Muscle layer of duodenum (tissue), 2 donors: ENCODE measurements at regions not wholly inside any gene's neighbourhood (a gene's known extent, or its start where the extent isn't known, plus 50 kb on each side); places are given as distances from the start of the nearest gene placed in this dataset.

Experiments
- H3K27ac ChIP-seq: one replicate; pipeline ENCODE4 v1.7.0; 2013; ENCODE audit warnings: mild to moderate bottlenecking, low read length
- H3K27me3 ChIP-seq: one replicate; pipeline ENCODE4 v1.7.0; 2013; ENCODE audit warnings: low read depth, mild to moderate bottlenecking, control low read depth, low read length
- H3K36me3 ChIP-seq, 2 donors: one replicate each; pipeline ENCODE4 v1.7.0; 2013; ENCODE audit warnings: low read length in 2 of 2, control low read depth in 1 of 2, mild to moderate bottlenecking in 1 of 2; ENCODE audit not compliant: insufficient read depth in 2 of 2, control insufficient read depth in 1 of 2
- H3K4me1 ChIP-seq, 2 donors: one replicate each; pipeline ENCODE4 v1.7.0; 2013; ENCODE audit warnings: low read length in 2 of 2, mild to moderate bottlenecking in 2 of 2, control low read depth in 1 of 2, moderate library complexity in 1 of 2; ENCODE audit not compliant: insufficient read depth in 2 of 2, control insufficient read depth in 1 of 2
- H3K4me3 ChIP-seq, 2 donors: one replicate each; pipeline ENCODE4 v1.7.0; 2013; ENCODE audit warnings: low read length in 2 of 2, low read depth in 1 of 2, mild to moderate bottlenecking in 1 of 2
- H3K9me3 ChIP-seq, 2 donors: one replicate each; pipeline ENCODE4 v1.7.0; 2013; ENCODE audit warnings: low read length in 2 of 2, control low read depth in 1 of 2, mild to moderate bottlenecking in 1 of 2; ENCODE audit not compliant: control insufficient read depth in 1 of 2
- donor health status: healthy.

DNA sequence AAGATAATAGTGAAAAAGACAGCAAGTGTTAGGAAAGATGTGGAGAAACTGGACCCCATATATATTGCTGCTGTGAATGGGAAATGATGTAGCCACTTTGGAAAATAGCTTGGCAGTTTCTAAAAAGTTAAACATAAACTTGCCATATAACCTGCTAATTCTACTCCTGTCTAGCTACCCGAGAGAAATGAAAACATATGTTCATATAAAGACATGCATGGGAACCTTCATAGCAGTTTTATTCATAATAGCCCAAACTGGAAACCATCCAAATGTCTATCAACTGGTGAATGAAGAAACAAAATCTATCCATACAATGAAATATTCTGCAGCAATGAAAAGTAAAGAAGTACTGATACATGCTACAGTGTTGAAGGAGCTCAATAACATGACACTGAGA is 50.4 kb upstream of the NABP1 start:
- Histone ChIP-seq H3K36me3 (no peaks in the 10 kb centered on the region), H3K4me1 (no peaks in the 10 kb centered on the region), H3K4me3 (no peak overlapping the region), H3K27me3 (no peaks in the 10 kb centered on the region), H3K27ac (no peak overlapping the region), H3K9me3 (no peaks in the 10 kb centered on the region)
